B cell (primary cell): ENCODE measurements at regions not wholly inside any gene's neighbourhood (a gene's known extent, or its start where the extent isn't known, plus 50 kb on each side); places are given as distances from the start of the nearest gene placed in this dataset.

Experiments used
- EZH2 ChIP-seq: IDR thresholded peaks from 2 replicates; pipeline ENCODE4 v1.6.1; 2012; ENCODE audit warnings: borderline replicate concordance, low read depth, mild to moderate bottlenecking, moderate library complexity, low read length; ENCODE audit not compliant: insufficient read depth, poor library complexity, severe bottlenecking
- TF ChIP-seq, protein P1 (sequence below): fragments of 200-600 bp; IDR thresholded peaks from one replicate; pipeline ENCODE4 v1.8.0; 2022; ENCODE audit warnings: antibody characterized with exemption, mild to moderate bottlenecking

DNA sequence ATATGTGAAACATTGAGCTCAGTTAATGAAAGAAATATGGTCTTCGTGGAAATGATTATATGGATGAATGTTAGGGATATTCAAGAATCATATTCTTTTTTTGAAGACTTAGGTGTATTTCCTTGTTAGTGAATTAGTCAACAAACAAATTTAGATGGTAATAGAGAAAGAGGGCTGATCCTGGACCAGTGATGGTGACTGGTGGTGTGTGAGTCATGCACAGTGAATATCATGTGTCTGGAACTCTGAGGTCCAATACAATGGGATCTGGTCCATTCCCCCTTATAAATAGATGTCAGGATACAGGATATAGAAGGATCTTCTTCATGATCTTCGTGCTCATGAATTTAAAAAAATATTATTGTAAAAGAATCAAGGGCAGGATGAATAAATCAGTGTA lies 64.4 kb upstream of the RTL1 start:
- no peak for TF ChIP-seq EZH2
- TF ChIP-seq, protein P1, sequence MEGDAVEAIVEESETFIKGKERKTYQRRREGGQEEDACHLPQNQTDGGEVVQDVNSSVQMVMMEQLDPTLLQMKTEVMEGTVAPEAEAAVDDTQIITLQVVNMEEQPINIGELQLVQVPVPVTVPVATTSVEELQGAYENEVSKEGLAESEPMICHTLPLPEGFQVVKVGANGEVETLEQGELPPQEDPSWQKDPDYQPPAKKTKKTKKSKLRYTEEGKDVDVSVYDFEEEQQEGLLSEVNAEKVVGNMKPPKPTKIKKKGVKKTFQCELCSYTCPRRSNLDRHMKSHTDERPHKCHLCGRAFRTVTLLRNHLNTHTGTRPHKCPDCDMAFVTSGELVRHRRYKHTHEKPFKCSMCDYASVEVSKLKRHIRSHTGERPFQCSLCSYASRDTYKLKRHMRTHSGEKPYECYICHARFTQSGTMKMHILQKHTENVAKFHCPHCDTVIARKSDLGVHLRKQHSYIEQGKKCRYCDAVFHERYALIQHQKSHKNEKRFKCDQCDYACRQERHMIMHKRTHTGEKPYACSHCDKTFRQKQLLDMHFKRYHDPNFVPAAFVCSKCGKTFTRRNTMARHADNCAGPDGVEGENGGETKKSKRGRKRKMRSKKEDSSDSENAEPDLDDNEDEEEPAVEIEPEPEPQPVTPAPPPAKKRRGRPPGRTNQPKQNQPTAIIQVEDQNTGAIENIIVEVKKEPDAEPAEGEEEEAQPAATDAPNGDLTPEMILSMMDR: no peak
